ENCODE measurements at regions not wholly inside any gene's neighbourhood (a gene's known extent, or its start where the extent isn't known, plus 50 kb on each side); places are given as distances from the start of the nearest gene placed in this dataset.

DNA sequence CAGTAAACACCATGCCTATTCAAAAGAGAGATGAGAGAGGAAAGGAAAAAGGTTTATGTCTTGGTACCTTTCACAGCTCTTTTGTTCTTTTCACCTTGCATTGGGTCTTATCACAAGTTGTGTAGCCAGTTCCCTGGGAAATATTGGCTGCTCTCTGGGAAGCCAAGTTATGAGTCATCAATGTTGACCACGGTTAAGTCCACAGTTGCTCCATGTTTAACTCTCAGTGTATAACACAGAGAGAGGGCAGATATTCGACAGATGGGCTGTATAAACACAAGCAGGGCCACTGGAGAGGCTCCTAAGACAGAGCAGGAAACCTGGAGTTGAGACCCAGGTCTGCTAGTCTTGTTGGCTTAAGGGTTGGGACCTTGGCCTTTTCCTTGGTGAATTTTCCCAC is 718.6 kb downstream of the QKI start:
- TF ChIP-seq, protein P1, sequence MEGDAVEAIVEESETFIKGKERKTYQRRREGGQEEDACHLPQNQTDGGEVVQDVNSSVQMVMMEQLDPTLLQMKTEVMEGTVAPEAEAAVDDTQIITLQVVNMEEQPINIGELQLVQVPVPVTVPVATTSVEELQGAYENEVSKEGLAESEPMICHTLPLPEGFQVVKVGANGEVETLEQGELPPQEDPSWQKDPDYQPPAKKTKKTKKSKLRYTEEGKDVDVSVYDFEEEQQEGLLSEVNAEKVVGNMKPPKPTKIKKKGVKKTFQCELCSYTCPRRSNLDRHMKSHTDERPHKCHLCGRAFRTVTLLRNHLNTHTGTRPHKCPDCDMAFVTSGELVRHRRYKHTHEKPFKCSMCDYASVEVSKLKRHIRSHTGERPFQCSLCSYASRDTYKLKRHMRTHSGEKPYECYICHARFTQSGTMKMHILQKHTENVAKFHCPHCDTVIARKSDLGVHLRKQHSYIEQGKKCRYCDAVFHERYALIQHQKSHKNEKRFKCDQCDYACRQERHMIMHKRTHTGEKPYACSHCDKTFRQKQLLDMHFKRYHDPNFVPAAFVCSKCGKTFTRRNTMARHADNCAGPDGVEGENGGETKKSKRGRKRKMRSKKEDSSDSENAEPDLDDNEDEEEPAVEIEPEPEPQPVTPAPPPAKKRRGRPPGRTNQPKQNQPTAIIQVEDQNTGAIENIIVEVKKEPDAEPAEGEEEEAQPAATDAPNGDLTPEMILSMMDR (IDR thresholded peaks at IDR 0.05), result no peak
- TF ChIP-seq POLR2A (IDR thresholded peaks at IDR 0.05) (no peak), POLR2AphosphoS5 (IDR thresholded peaks at IDR 0.05; ENCODE audit: insufficient read depth in 1 of 2, low read depth in 1 of 2) (no peak)
